ENCODE measurements at regions not wholly inside any gene's neighbourhood (a gene's known extent, or its start where the extent isn't known, plus 50 kb on each side); places are given as distances from the start of the nearest gene placed in this dataset.

DNA sequence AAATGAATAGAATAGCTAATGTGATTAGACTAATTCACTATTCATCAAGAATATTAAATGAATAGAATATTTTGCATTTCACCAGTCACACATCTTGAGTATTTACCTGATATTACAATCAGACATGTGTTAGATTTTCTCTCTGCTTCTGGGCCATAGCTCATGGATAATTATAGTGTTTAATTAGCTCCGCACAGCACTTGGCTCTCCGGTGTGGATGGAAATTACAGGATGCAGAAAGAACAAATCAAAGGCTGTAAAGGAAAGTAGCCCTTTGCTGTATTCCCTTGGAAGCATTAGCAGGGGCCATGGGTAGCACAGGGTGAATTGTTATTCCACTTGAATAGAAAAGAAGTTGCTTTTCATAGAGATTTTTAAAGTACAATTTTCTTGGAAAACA is 320.3 kb upstream of the SORL1-AS1 start:
- Mint-ChIP-seq H3K9me3 (ENCODE audit: unreplicated experiment) (no peaks in the 10 kb centered on the region), H3K4me3 (ENCODE audit: unreplicated experiment) (no peak overlapping the region), H3K27ac (ENCODE audit: unreplicated experiment) (no peak overlapping the region), H3K36me3 (ENCODE audit: unreplicated experiment) (no peaks in the 10 kb centered on the region), H3K27me3 (ENCODE audit: unreplicated experiment) (no peaks in the 10 kb centered on the region), H3K4me1 (ENCODE audit: low read depth, unreplicated experiment) (no peaks in the 10 kb centered on the region)
- DNase-seq: no peak
- TF ChIP-seq, protein P1, sequence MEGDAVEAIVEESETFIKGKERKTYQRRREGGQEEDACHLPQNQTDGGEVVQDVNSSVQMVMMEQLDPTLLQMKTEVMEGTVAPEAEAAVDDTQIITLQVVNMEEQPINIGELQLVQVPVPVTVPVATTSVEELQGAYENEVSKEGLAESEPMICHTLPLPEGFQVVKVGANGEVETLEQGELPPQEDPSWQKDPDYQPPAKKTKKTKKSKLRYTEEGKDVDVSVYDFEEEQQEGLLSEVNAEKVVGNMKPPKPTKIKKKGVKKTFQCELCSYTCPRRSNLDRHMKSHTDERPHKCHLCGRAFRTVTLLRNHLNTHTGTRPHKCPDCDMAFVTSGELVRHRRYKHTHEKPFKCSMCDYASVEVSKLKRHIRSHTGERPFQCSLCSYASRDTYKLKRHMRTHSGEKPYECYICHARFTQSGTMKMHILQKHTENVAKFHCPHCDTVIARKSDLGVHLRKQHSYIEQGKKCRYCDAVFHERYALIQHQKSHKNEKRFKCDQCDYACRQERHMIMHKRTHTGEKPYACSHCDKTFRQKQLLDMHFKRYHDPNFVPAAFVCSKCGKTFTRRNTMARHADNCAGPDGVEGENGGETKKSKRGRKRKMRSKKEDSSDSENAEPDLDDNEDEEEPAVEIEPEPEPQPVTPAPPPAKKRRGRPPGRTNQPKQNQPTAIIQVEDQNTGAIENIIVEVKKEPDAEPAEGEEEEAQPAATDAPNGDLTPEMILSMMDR (IDR thresholded peaks at IDR 0.05; ENCODE audit: partially characterized antibody, unreplicated experiment): no peak

DNA sequence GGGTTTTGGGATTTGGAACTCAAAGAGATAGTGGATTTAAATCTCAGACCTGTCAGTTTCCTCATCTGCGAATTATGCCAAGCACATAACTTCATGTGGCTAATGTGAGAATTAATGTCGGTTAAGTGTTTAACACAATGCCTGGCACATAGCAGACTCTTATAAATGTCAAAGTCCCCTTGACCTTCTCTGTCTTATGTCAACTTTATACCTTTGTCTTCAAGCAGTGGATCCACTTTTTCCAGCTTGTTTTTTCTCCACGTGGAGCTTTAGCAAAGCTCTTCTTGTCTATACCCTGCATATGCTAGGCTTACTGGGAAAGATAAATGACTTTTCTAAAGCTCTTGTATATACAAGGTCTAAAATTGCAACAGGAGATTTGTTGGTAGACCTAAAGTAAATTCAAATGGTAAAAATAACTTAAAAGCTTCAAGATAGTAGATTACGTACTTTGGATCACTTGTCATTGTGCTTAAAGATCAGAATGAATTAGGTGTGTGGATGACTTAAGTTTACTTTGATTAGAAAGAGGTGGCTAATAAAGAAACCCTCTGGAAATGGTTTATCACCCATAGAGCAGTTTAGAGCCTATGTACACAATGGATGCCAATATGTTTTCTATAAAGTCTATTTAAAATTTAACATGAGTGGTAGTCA is 318.3 kb upstream of the SORL1-AS1 start:
- TF ChIP-seq, protein P1 (IDR thresholded peaks at IDR 0.05; ENCODE audit: partially characterized antibody, unreplicated experiment): no peak
- no peaks in the 10 kb centered on the region for H3K27me3 Mint-ChIP-seq (ENCODE audit: unreplicated experiment)
- H3K4me1 Mint-ChIP-seq (ENCODE audit: low read depth, unreplicated experiment): no peaks in the 10 kb centered on the region
- H3K4me3 Mint-ChIP-seq (ENCODE audit: unreplicated experiment): no peak overlapping the region
- no peak for DNase-seq
- H3K27ac Mint-ChIP-seq (ENCODE audit: unreplicated experiment): no peak overlapping the region
- no peaks in the 10 kb centered on the region for H3K36me3 Mint-ChIP-seq (ENCODE audit: unreplicated experiment)
- H3K9me3 Mint-ChIP-seq (ENCODE audit: unreplicated experiment): no peaks in the 10 kb centered on the region

DNA sequence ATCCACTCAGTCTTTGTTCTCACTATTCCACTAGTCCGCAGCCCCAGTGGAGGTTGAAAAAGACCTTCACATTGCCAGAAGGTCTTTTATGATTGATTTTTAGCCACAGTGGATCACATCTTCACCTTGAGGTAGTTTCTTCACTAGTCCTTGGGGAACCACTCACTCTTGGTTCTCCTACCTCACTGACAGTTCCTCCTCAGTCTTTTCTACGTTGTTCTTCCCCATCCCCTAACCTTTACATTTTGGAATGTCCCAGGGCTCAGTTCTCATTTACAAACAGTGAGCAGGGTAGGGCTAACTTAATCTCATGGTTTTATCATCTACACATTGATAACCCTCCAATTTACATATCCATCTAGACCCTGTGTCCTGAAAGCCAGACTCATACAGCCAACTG is 316.4 kb upstream of the SORL1-AS1 start:
- DNase-seq: no peak
- Mint-ChIP-seq H3K27ac (ENCODE audit: unreplicated experiment) (no peak overlapping the region), H3K36me3 (ENCODE audit: unreplicated experiment) (no peaks in the 10 kb centered on the region), H3K27me3 (ENCODE audit: unreplicated experiment) (peaks cover 3% of the 10 kb centered on the region), H3K9me3 (ENCODE audit: unreplicated experiment) (no peaks in the 10 kb centered on the region), H3K4me1 (ENCODE audit: low read depth, unreplicated experiment) (no peaks in the 10 kb centered on the region), H3K4me3 (ENCODE audit: unreplicated experiment) (no peak overlapping the region)
- TF ChIP-seq, protein P1 (IDR thresholded peaks at IDR 0.05; ENCODE audit: partially characterized antibody, unreplicated experiment): no peak

DNA sequence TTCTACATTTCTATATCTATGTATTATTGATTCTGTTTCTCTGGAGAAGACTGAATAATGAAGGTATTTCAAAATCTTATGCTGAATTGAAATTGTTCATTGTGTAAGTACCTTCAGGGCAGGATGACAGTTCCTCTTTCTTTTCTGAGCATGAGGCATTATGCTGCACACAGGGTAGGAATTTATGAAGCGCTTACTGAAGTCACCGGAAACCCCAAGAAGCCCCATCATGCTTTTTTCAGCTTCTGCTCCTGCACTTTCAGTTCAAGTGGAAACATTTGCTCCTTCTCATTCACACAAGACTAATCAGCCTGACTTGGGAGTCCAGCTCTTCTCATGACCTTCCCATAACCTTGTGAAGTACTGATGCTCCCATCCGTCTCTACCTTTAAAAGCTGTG is 314.7 kb upstream of the SORL1-AS1 start:
- TF ChIP-seq, protein P1 (IDR thresholded peaks at IDR 0.05; ENCODE audit: partially characterized antibody, unreplicated experiment): no peak
- H3K4me1 Mint-ChIP-seq (ENCODE audit: low read depth, unreplicated experiment): peaks cover 9% of the 10 kb centered on the region
- H3K9me3 Mint-ChIP-seq (ENCODE audit: unreplicated experiment): no peaks in the 10 kb centered on the region
- no peak for DNase-seq
- H3K4me3 Mint-ChIP-seq (ENCODE audit: unreplicated experiment): no peak overlapping the region
- peaks cover 3% of the 10 kb centered on the region for H3K27me3 Mint-ChIP-seq (ENCODE audit: unreplicated experiment)
- H3K36me3 Mint-ChIP-seq (ENCODE audit: unreplicated experiment): no peaks in the 10 kb centered on the region
- H3K27ac Mint-ChIP-seq (ENCODE audit: unreplicated experiment): no peak overlapping the region

DNA sequence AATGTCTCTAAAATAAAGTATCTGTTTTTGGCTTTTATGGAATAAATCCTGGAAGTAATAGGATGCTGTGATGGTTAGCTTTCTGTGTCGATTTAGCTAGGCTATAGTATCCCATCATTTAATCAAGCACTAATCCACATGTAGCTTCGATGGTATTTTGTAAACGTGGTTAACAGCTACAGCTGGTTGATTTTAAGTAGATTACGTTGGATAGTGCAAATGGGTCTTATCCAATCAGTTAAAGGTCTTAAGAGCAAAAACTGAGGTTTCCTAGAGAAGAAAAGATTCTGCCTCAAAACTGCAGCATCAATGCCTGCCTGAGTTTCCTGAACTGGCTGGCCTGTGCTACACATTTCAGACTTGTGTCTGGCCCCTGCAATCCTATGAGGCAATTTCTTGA is 314.2 kb upstream of the SORL1-AS1 start:
- H3K27me3 Mint-ChIP-seq (ENCODE audit: unreplicated experiment): peaks cover 3% of the 10 kb centered on the region
- H3K4me1 Mint-ChIP-seq (ENCODE audit: low read depth, unreplicated experiment): peaks cover 10% of the 10 kb centered on the region
- no peak overlapping the region for H3K27ac Mint-ChIP-seq (ENCODE audit: unreplicated experiment)
- DNase-seq: no peak
- TF ChIP-seq, protein P1 (IDR thresholded peaks at IDR 0.05; ENCODE audit: partially characterized antibody, unreplicated experiment): no peak
- no peaks in the 10 kb centered on the region for H3K9me3 Mint-ChIP-seq (ENCODE audit: unreplicated experiment)
- no peak overlapping the region for H3K4me3 Mint-ChIP-seq (ENCODE audit: unreplicated experiment)
- H3K36me3 Mint-ChIP-seq (ENCODE audit: unreplicated experiment): no peaks in the 10 kb centered on the region
